Activated CD4-positive, CD25-positive, alpha-beta regulatory T cell treated with anti-CD3 and anti-CD28 coated beads, Interleukin-2, amount 50 U/mL, for 24 hours (primary cell): ENCODE measurements at regions not wholly inside any gene's neighbourhood (a gene's known extent, or its start where the extent isn't known, plus 50 kb on each side); places are given as distances from the start of the nearest gene placed in this dataset.

Source experiments
- ATAC-seq, 2 donors: fragments of 150-1000 bp; cut with Tn5 transposase; one replicate each; pipeline ENCODE4 v1.10.0; 2021; ENCODE audit warnings: mild to moderate bottlenecking in 1 of 2, moderate library complexity in 1 of 2

- ATAC-seq, result no peak
Observed at GRCh38 chr11:116467823-116468222, 305.0 kb downstream of the BUD13 start.

- ATAC-seq, result no peak
Observed at GRCh38 chr11:116466801-116467200, 306.0 kb downstream of the BUD13 start.

- ATAC-seq, result no peak
Observed at GRCh38 chr11:116466191-116466590, 306.6 kb downstream of the BUD13 start.

GRCh38 chr11:116465056-116465455 is 307.7 kb downstream of the BUD13 start:
- ATAC-seq, result no peak

- ATAC-seq, result no peak
Observed at GRCh38 chr11:116461789-116462188, 311.0 kb downstream of the BUD13 start.

- no peak for ATAC-seq
Observed at GRCh38 chr11:116460156-116460920, 312.4 kb downstream of the BUD13 start.

- no peak for ATAC-seq
Observed at GRCh38 chr11:116459185-116460045, 313.4 kb downstream of the BUD13 start.

- no peak for ATAC-seq
Observed at GRCh38 chr11:116458546-116458945, 314.2 kb downstream of the BUD13 start.

GRCh38 chr11:116457336-116458007 is 315.3 kb downstream of the BUD13 start:
- ATAC-seq, result no peak

GRCh38 chr11:116454951-116455350 is 317.8 kb downstream of the BUD13 start:
- no peak for ATAC-seq

- no peak for ATAC-seq
Observed at GRCh38 chr11:116454020-116454645, 318.7 kb downstream of the BUD13 start.

GRCh38 chr11:116452461-116452860 is 320.3 kb downstream of the BUD13 start:
- no peak for ATAC-seq

- no peak for ATAC-seq
Observed at GRCh38 chr11:116449522-116449921, 323.3 kb downstream of the BUD13 start.

- no peak for ATAC-seq
Observed at GRCh38 chr11:116446048-116446941, 326.5 kb downstream of the BUD13 start.

- ATAC-seq, result no peak
Observed at GRCh38 chr11:116445108-116446047, 327.4 kb downstream of the BUD13 start.

- no peak for ATAC-seq
Observed at GRCh38 chr11:116442238-116442752, 330.5 kb downstream of the BUD13 start.

GRCh38 chr11:116439361-116439677 is 333.5 kb downstream of the BUD13 start:
- no peak for ATAC-seq

- no peak for ATAC-seq
Observed at GRCh38 chr11:116438651-116439360, 334.0 kb downstream of the BUD13 start.

GRCh38 chr11:116434986-116435385 is 337.8 kb downstream of the BUD13 start:
- no peak for ATAC-seq

GRCh38 chr11:116432301-116432700 is 340.5 kb downstream of the BUD13 start:
- no peak for ATAC-seq
